Endothelial cell of umbilical vein (primary cell): ENCODE measurements at regions not wholly inside any gene's neighbourhood (a gene's known extent, or its start where the extent isn't known, plus 50 kb on each side); places are given as distances from the start of the nearest gene placed in this dataset.

Experiments used
- BruUV-seq: library from RNA; stranded (reverse); fragments of 400-500 nt; replicated peaks from 2 replicates; lab custom pipeline; 2021; lab: Mats Ljungman, UMichigan
- CTCF ChIA-PET: fragments of 300-600, 350-600 bp; sonication (Branson Sonifier 250); formaldehyde crosslinking; loops from one replicate; lab custom pipeline; 2021; ENCODE audit warnings: antibody characterized with exemption, inconsistent platforms; lab: Charles Lee
- POLR2A ChIA-PET: fragments of 300-600, 350-600 bp; sonication (Branson Sonifier 250); formaldehyde crosslinking; loops from one replicate; lab custom pipeline; 2021; ENCODE audit warnings: antibody characterized with exemption, inconsistent platforms; lab: Charles Lee
- DNase-seq: peaks from one replicate; pipeline ENCODE4 v3.0.0-alpha.2; 2011; ENCODE audit warnings: low read depth, low spot score
- FAIRE-seq: peaks from 2 replicates; lab custom pipeline; 2011; peaks lifted over from hg19 to GRCh38; lab: Jason Lieb, UNC
- H2AFZ ChIP-seq: 2 replicates; pipeline ENCODE4 v1.6.0; 2012; ENCODE audit warnings: low read depth, low read length, control low read depth, inconsistent platforms
- H3K27ac ChIP-seq: 2 replicates; pipeline ENCODE4 v1.5.1; 2011; ENCODE audit warnings: low read depth, mild to moderate bottlenecking, control low read depth, low read length, moderate library complexity; ENCODE audit not compliant: insufficient read depth
- H3K27me3 ChIP-seq, 2 experiments: 2 replicates each; pipeline versions ENCODE4 v1.6.0 to v1.6.1; 2011; ENCODE audit warnings: low read length in 2 of 2, mixed read lengths in 1 of 2; ENCODE audit not compliant: control insufficient read depth in 2 of 2, insufficient read depth in 2 of 2
- H3K36me3 ChIP-seq, 2 experiments: 2 replicates in 1 of 2; 3 replicates in 1 of 2; pipeline ENCODE4 v1.5.1; 2011; ENCODE audit warnings: low read length in 2 of 2, mild to moderate bottlenecking in 1 of 2, moderate library complexity in 1 of 2; ENCODE audit not compliant: control insufficient read depth in 2 of 2, insufficient read depth in 2 of 2; ENCODE audit errors: extremely low read depth in 1 of 2
- H3K4me1 ChIP-seq: 3 replicates; pipeline ENCODE4 v1.5.1; 2011; ENCODE audit warnings: mild to moderate bottlenecking, low read length; ENCODE audit not compliant: control insufficient read depth, insufficient read depth; ENCODE audit errors: extremely low read depth
- H3K4me2 ChIP-seq: 2 replicates; pipeline ENCODE4 v1.6.1; 2011; ENCODE audit warnings: low read length, control low read depth, mixed read lengths; ENCODE audit not compliant: insufficient read depth
- H3K4me3 ChIP-seq, 3 experiments: fragments of 200-600 bp in 1 of 3; sonication (generic), shearing (Covaris generic) in 1 of 3; replicated peaks in 1 of 3; 2 replicates each; pipeline ENCODE4 v1.5.1; 2011 to 2016; ENCODE audit warnings: control low read depth in 3 of 3, low read length in 3 of 3, mild to moderate bottlenecking in 2 of 3, inconsistent platforms in 1 of 3, low read depth in 1 of 3, moderate library complexity in 1 of 3; ENCODE audit not compliant: insufficient read depth in 1 of 3
- H3K79me2 ChIP-seq: 2 replicates; pipeline ENCODE4 v1.6.0; 2012; ENCODE audit warnings: low read length, inconsistent platforms; ENCODE audit not compliant: control insufficient read depth, insufficient read depth
- H3K9ac ChIP-seq: replicated peaks from 2 replicates; pipeline ENCODE3; 2011; ENCODE audit warnings: low read length, control low read depth; ENCODE audit not compliant: insufficient read depth; ENCODE audit errors: extremely low read depth
- H3K9me1 ChIP-seq: replicated peaks from 3 replicates; pipeline ENCODE4 v1.6.0; 2011; ENCODE audit warnings: mild to moderate bottlenecking, low read length; ENCODE audit not compliant: control insufficient read depth, insufficient read depth; ENCODE audit errors: extremely low read depth
- H3K9me3 ChIP-seq: replicated peaks from 2 replicates; pipeline ENCODE4 v1.5.1; 2012; ENCODE audit warnings: low read length, inconsistent platforms; ENCODE audit not compliant: control insufficient read depth, insufficient read depth
- H4K20me1 ChIP-seq: replicated peaks from 2 replicates; pipeline ENCODE3; 2011; ENCODE audit warnings: mild to moderate bottlenecking, low read length; ENCODE audit not compliant: control insufficient read depth, insufficient read depth; ENCODE audit errors: extremely low read depth
- EZH2 ChIP-seq: IDR thresholded peaks from 2 replicates; pipeline ENCODE4 v1.6.1; 2012; ENCODE audit warnings: borderline replicate concordance, low read depth, mild to moderate bottlenecking, moderate library complexity, low read length, inconsistent platforms; ENCODE audit not compliant: severe bottlenecking
- FOS ChIP-seq: IDR thresholded peaks from 2 replicates; pipeline ENCODE4 v1.6.1; 2011; ENCODE audit warnings: mild to moderate bottlenecking, low read length, moderate library complexity, borderline replicate concordance; ENCODE audit not compliant: insufficient read depth
- GATA2 ChIP-seq: IDR thresholded peaks from 2 replicates; pipeline ENCODE4 v1.7.0; 2011; ENCODE audit warnings: low read depth, mild to moderate bottlenecking, moderate library complexity, mixed read lengths, low read length; ENCODE audit not compliant: insufficient read length, insufficient read depth
- JUN ChIP-seq: IDR thresholded peaks from 2 replicates; pipeline ENCODE4 v1.6.1; 2011; ENCODE audit warnings: borderline replicate concordance, low read depth; ENCODE audit not compliant: insufficient read length, insufficient read depth
- MAX ChIP-seq: IDR thresholded peaks from 2 replicates; pipeline ENCODE4 v1.6.1; 2011; ENCODE audit not compliant: insufficient read depth, insufficient read length
- MYC ChIP-seq: IDR thresholded peaks from one replicate; pipeline ENCODE4 v1.6.1; 2011; ENCODE audit warnings: mild to moderate bottlenecking, low read depth, low read length
- POLR2A ChIP-seq: IDR thresholded peaks from 2 replicates; pipeline ENCODE4 v1.6.1; 2012; ENCODE audit warnings: low read depth, mild to moderate bottlenecking, control low read depth, low read length
- POLR2AphosphoS5 ChIP-seq: IDR thresholded peaks from 2 replicates; pipeline ENCODE4 v1.6.1; 2012; ENCODE audit warnings: low read depth, mild to moderate bottlenecking, control low read depth, low read length, moderate library complexity; ENCODE audit not compliant: insufficient read depth
- dilution Hi-C: fragments of 300-500 bp; cut with MboI; formaldehyde crosslinking; loops from one replicate; pipeline ENCODE4 v1.15.0; 2019; ENCODE audit warnings: low sequenced_read_pairs; ENCODE audit not compliant: extremely low pct_ligation_motif_present
- intact Hi-C: fragments of 100-400 bp; cut with micrococcal nuclease; formaldehyde crosslinking; loops from one replicate; pipeline ENCODE4 v1.10.0; 2022
- TF ChIP-seq, protein P1 (sequence below), 2 donors: IDR thresholded peaks; 1 replicate in 1 of 2; 2 replicates in 1 of 2; pipeline ENCODE4 v1.5.1; 2011; ENCODE audit warnings: low read length in 2 of 2, mild to moderate bottlenecking in 2 of 2, moderate library complexity in 2 of 2, control low read depth in 1 of 2, inconsistent platforms in 1 of 2, low read depth in 1 of 2; ENCODE audit not compliant: insufficient read depth in 1 of 2; ENCODE audit errors: extremely low read depth in 1 of 2

GRCh38 chr11:134483857-134484256 lies 71.8 kb upstream of the B3GAT1 start:
- dilution Hi-C loops: no loop called here
- Histone ChIP-seq H3K27ac (no peak overlapping the region), H3K9ac (no peak overlapping the region), H4K20me1 (no peaks in the 10 kb centered on the region), H3K9me1 (no peaks in the 10 kb centered on the region), H2AFZ (no peak overlapping the region), H3K9me3 (no peaks in the 10 kb centered on the region), H3K4me3 (no peak overlapping the region), H3K79me2 (no peaks in the 10 kb centered on the region), H3K36me3 (no peaks in the 10 kb centered on the region), H3K27me3 (no peaks in the 10 kb centered on the region), H3K4me2 (no peak overlapping the region), H3K4me1 (no peaks in the 10 kb centered on the region)
- TF ChIP-seq POLR2A (no peak), FOS (no peak), JUN (no peak), POLR2AphosphoS5 (no peak), EZH2 (no peak), MYC (no peak)
- TF ChIP-seq, protein P1, sequence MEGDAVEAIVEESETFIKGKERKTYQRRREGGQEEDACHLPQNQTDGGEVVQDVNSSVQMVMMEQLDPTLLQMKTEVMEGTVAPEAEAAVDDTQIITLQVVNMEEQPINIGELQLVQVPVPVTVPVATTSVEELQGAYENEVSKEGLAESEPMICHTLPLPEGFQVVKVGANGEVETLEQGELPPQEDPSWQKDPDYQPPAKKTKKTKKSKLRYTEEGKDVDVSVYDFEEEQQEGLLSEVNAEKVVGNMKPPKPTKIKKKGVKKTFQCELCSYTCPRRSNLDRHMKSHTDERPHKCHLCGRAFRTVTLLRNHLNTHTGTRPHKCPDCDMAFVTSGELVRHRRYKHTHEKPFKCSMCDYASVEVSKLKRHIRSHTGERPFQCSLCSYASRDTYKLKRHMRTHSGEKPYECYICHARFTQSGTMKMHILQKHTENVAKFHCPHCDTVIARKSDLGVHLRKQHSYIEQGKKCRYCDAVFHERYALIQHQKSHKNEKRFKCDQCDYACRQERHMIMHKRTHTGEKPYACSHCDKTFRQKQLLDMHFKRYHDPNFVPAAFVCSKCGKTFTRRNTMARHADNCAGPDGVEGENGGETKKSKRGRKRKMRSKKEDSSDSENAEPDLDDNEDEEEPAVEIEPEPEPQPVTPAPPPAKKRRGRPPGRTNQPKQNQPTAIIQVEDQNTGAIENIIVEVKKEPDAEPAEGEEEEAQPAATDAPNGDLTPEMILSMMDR (IDR thresholded peaks at IDR 0.05; ENCODE audit: extremely low read depth in 1 of 2, insufficient read depth in 1 of 2, low read depth in 1 of 2, low read length in 2 of 2): no peak
- FAIRE-seq (no peak), DNase-seq (no peak)
- intact Hi-C loops: no loop called here
- no TSS peak for BruUV-seq
- ChIA-PET CTCF (no interaction called here), POLR2A (no interaction called here)

GRCh38 chr11:134483291-134483690 lies 71.2 kb upstream of the B3GAT1 start:
- Histone ChIP-seq H3K36me3 (no peaks in the 10 kb centered on the region), H3K27me3 (no peaks in the 10 kb centered on the region), H3K9me3 (no peaks in the 10 kb centered on the region), H3K4me3 (no peak overlapping the region), H3K9me1 (no peaks in the 10 kb centered on the region), H3K79me2 (no peaks in the 10 kb centered on the region), H2AFZ (no peak overlapping the region), H3K9ac (no peak overlapping the region), H3K4me1 (no peaks in the 10 kb centered on the region), H4K20me1 (no peaks in the 10 kb centered on the region), H3K4me2 (no peak overlapping the region), H3K27ac (no peak overlapping the region)
- no TSS peak for BruUV-seq
- no peak for FAIRE-seq
- ChIA-PET POLR2A (no interaction called here), CTCF (no interaction called here)
- no peak for TF ChIP-seq JUN
- TF ChIP-seq MAX: no peak
- TF ChIP-seq GATA2: no peak
- TF ChIP-seq FOS: no peak
- TF ChIP-seq POLR2A: no peak
- TF ChIP-seq, protein P1 (IDR thresholded peaks at IDR 0.05; ENCODE audit: extremely low read depth in 1 of 2, insufficient read depth in 1 of 2, low read depth in 1 of 2, low read length in 2 of 2): no peak
- no peak for TF ChIP-seq MYC
- no peak for TF ChIP-seq POLR2AphosphoS5
- TF ChIP-seq EZH2: no peak
- intact Hi-C loops: no loop called here
- dilution Hi-C loops: no loop called here
- no peak for DNase-seq
